ENCODE measurements at regions not wholly inside any gene's neighbourhood (a gene's known extent, or its start where the extent isn't known, plus 50 kb on each side); places are given as distances from the start of the nearest gene placed in this dataset.
A peak's percentile ranks its signal among the peaks of the same experiment; 100 is the strongest.
"Not testable (repeated sequence)": the region's sequence is repeated elsewhere in the genome, so short reads cannot be mapped to it uniquely, and the experiment has no call there.

GRCh38 chr3:30439451-30440053, 166.8 kb upstream of the TGFBR2 start:
- ATAC-seq (no peak), DNase-seq (ENCODE audit: low spot score) (no peak)
- intact Hi-C loops (cut with DNase I): no loop called here

- intact Hi-C loops (cut with DNase I): no loop called here
- ATAC-seq (peak; percentile 72), DNase-seq (ENCODE audit: low spot score) (no peak)
Measured at GRCh38 chr3:30440147-30440604, 166.2 kb upstream of the TGFBR2 start.

GRCh38 chr3:30440880-30441279, 165.5 kb upstream of the TGFBR2 start:
- ATAC-seq (peak; percentile 81), DNase-seq (ENCODE audit: low spot score) (no peak)
- intact Hi-C loops (cut with DNase I): no loop called here

GRCh38 chr3:30443756-30444673, 162.4 kb upstream of the TGFBR2 start:
- ATAC-seq (peak; percentile 62), DNase-seq (ENCODE audit: low spot score) (no peak)
- intact Hi-C loops (cut with DNase I): no loop called here

- DNase-seq (ENCODE audit: low spot score) (no peak), ATAC-seq (peak; percentile 53)
- intact Hi-C loops (cut with DNase I): no loop called here
Measured at GRCh38 chr3:30448450-30449289, 157.7 kb upstream of the TGFBR2 start.

GRCh38 chr3:30449290-30449632, 157.1 kb upstream of the TGFBR2 start:
- DNase-seq (ENCODE audit: low spot score) (no peak), ATAC-seq (peak; percentile 54)
- intact Hi-C loops (cut with DNase I): no loop called here

- intact Hi-C loops (cut with DNase I): no loop called here
Measured at GRCh38 chr3:30452446-30452845, 154.0 kb upstream of the TGFBR2 start.

GRCh38 chr3:30453360-30454039, 152.9 kb upstream of the TGFBR2 start:
- no peak for DNase-seq (ENCODE audit: low spot score)
- ATAC-seq: no peak
- intact Hi-C loops (cut with DNase I): no loop called here

More at GRCh38 chr3:30452446-30452845, 154.0 kb upstream of the TGFBR2 start:
- no peak for ATAC-seq
- no peak for DNase-seq (ENCODE audit: low spot score)

GRCh38 chr3:30454636-30455035, 151.8 kb upstream of the TGFBR2 start:
- ATAC-seq (no peak), DNase-seq (ENCODE audit: low spot score) (no peak)
- intact Hi-C loops (cut with DNase I): no loop called here

- peak; percentile 4 for ATAC-seq
- intact Hi-C loops (cut with DNase I); DNase-seq (ENCODE audit: low spot score): not testable (repeated sequence)
Measured at GRCh38 chr3:30455112-30455511, 151.3 kb upstream of the TGFBR2 start.

GRCh38 chr3:30455840-30456239, 150.6 kb upstream of the TGFBR2 start:
- intact Hi-C loops (cut with DNase I): no loop called here

GRCh38 chr3:30456264-30456663, 150.1 kb upstream of the TGFBR2 start:
- no peak for DNase-seq (ENCODE audit: low spot score)
- no peak for ATAC-seq
- intact Hi-C loops (cut with DNase I): no loop called here

More at GRCh38 chr3:30455840-30456239, 150.6 kb upstream of the TGFBR2 start:
- peak; percentile 70 for DNase-seq (ENCODE audit: low spot score)
- peak; percentile 92 for ATAC-seq

GRCh38 chr3:30457081-30457480, 149.3 kb upstream of the TGFBR2 start:
- ATAC-seq (no peak), DNase-seq (ENCODE audit: low spot score) (no peak)
- intact Hi-C loops (cut with DNase I): no loop called here

GRCh38 chr3:30457726-30458125, 148.7 kb upstream of the TGFBR2 start:
- no peak for DNase-seq (ENCODE audit: low spot score)
- no peak for ATAC-seq
- intact Hi-C loops (cut with DNase I): no loop called here

- intact Hi-C loops (cut with DNase I): no loop called here
- peak; percentile 14 for ATAC-seq
Measured at GRCh38 chr3:30458376-30459171, 147.8 kb upstream of the TGFBR2 start.

GRCh38 chr3:30461311-30461710, 145.1 kb upstream of the TGFBR2 start:
- ATAC-seq: no peak
- intact Hi-C loops (cut with DNase I): no loop called here
- no peak for DNase-seq (ENCODE audit: low spot score)

More at GRCh38 chr3:30458376-30459171, 147.8 kb upstream of the TGFBR2 start:
- DNase-seq (ENCODE audit: low spot score): no peak

- ATAC-seq (no peak), DNase-seq (ENCODE audit: low spot score) (no peak)
- intact Hi-C loops (cut with DNase I): no loop called here
Measured at GRCh38 chr3:30462721-30463470, 143.5 kb upstream of the TGFBR2 start.

Measured in sciatic nerve (tissue), 2 donors.